Parathyroid adenoma (tissue), 2 donors: ENCODE measurements at regions not wholly inside any gene's neighbourhood (a gene's known extent, or its start where the extent isn't known, plus 50 kb on each side); places are given as distances from the start of the nearest gene placed in this dataset.

ENCODE experiments used
- H2AFZ ChIP-seq: fragments of 300-600 bp; sonication (generic); one replicate; pipeline ENCODE4 v1.7.0; 2017; ENCODE audit warnings: antibody characterized with exemption, mild to moderate bottlenecking
- H3K27ac ChIP-seq: fragments of 300-600 bp; sonication (generic); one replicate; pipeline ENCODE4 v1.7.0; 2017
- H3K27me3 ChIP-seq: fragments of 300-600 bp; sonication (generic); one replicate; pipeline ENCODE4 v1.7.0; 2017; ENCODE audit warnings: low read length; ENCODE audit not compliant: control insufficient read depth, insufficient read depth
- H3K36me3 ChIP-seq: fragments of 300-600 bp; sonication (generic); one replicate; pipeline ENCODE4 v1.7.0; 2017; ENCODE audit warnings: low read length; ENCODE audit not compliant: control insufficient read depth, insufficient read depth
- H3K4me1 ChIP-seq: fragments of 300-600 bp; sonication (generic); one replicate; pipeline ENCODE4 v1.7.0; 2017; ENCODE audit warnings: control low read depth
- H3K4me2 ChIP-seq: fragments of 300-600 bp; sonication (generic); one replicate; pipeline ENCODE4 v1.7.0; 2017; ENCODE audit warnings: low read length
- H3K4me3 ChIP-seq: fragments of 300-600 bp; sonication (generic); one replicate; pipeline ENCODE4 v1.7.0; 2017; ENCODE audit warnings: low read depth, low read length
- H3K79me2 ChIP-seq: fragments of 300-600 bp; sonication (generic); one replicate; pipeline ENCODE4 v1.7.0; 2017; ENCODE audit warnings: control low read depth
- H3K9ac ChIP-seq: fragments of 300-600 bp; sonication (generic); one replicate; pipeline ENCODE4 v1.7.0; 2017; ENCODE audit warnings: mild to moderate bottlenecking
- H3K9me3 ChIP-seq: fragments of 300-600 bp; sonication (generic); one replicate; pipeline ENCODE4 v1.7.0; 2017; ENCODE audit warnings: low read length; ENCODE audit not compliant: control insufficient read depth
- TF ChIP-seq, protein P1 (sequence below): fragments of 300-600 bp; sonication (generic); IDR thresholded peaks from one replicate; pipeline ENCODE4 v1.7.0; 2017; ENCODE audit warnings: antibody characterized with exemption, mild to moderate bottlenecking
- donor health status: primary hyperparathyroidism.

DNA sequence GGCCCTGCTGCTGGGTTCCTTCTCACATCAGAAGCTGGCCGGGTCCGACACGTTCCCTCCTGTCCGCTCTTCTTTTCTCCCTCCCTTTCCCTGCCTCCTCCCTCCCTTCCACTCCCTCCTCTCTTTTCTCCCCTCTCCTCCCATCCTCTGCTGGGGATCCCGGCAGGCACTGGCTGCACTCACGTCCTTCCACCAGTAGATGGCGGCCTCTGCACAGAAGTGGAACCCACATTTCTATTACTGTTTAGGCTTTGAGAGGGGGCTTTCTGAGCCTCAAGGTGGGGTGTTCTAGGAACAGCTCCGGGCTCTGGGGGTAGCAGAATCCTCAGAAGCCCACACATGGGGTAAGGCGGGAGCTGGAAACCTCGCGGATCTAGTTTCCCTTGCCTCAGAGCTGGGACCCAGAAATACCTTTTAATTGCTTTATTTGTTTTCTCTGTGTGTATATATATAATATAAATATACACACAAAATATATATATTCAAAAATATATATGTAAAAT is 294.2 kb downstream of the ZNF536 start:
- no peak overlapping the region for H3K27ac ChIP-seq
- H3K36me3 ChIP-seq: no peaks in the 10 kb centered on the region
- H3K79me2 ChIP-seq: no peaks in the 10 kb centered on the region
- no peaks in the 10 kb centered on the region for H3K9me3 ChIP-seq
- H3K4me3 ChIP-seq: no peak overlapping the region
- no peaks in the 10 kb centered on the region for H3K4me1 ChIP-seq
- no peak overlapping the region for H3K4me2 ChIP-seq
- TF ChIP-seq, protein P1, sequence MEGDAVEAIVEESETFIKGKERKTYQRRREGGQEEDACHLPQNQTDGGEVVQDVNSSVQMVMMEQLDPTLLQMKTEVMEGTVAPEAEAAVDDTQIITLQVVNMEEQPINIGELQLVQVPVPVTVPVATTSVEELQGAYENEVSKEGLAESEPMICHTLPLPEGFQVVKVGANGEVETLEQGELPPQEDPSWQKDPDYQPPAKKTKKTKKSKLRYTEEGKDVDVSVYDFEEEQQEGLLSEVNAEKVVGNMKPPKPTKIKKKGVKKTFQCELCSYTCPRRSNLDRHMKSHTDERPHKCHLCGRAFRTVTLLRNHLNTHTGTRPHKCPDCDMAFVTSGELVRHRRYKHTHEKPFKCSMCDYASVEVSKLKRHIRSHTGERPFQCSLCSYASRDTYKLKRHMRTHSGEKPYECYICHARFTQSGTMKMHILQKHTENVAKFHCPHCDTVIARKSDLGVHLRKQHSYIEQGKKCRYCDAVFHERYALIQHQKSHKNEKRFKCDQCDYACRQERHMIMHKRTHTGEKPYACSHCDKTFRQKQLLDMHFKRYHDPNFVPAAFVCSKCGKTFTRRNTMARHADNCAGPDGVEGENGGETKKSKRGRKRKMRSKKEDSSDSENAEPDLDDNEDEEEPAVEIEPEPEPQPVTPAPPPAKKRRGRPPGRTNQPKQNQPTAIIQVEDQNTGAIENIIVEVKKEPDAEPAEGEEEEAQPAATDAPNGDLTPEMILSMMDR: peak; percentile 81
- H3K27me3 ChIP-seq: no peaks in the 10 kb centered on the region
- H2AFZ ChIP-seq: no peak overlapping the region
- H3K9ac ChIP-seq: no peak overlapping the region

DNA sequence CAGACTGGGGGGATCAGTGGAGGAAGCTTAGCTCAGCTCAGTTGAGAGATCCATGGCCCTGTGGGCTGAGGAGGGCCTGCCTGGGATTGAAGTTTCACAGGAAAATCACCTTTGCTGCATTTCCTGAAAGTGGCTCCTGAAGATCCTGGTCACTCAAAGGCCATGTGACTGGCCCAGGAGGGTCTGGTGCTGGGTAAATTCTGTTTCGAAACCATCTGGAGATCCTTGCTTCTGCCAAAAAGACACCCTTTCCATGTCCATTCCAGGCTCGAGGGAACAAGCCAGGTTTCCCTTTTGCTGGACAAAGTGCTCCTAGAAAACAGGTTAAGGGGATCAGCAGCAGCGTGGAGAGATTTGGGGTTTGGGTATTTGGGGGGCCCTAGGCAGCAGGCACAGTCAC is 293.3 kb downstream of the ZNF536 start:
- Histone ChIP-seq H3K9ac (no peak overlapping the region), H2AFZ (no peak overlapping the region), H3K4me1 (no peaks in the 10 kb centered on the region), H3K9me3 (no peaks in the 10 kb centered on the region), H3K4me3 (no peak overlapping the region), H3K27ac (no peak overlapping the region), H3K36me3 (no peaks in the 10 kb centered on the region), H3K27me3 (no peaks in the 10 kb centered on the region), H3K4me2 (no peak overlapping the region), H3K79me2 (no peaks in the 10 kb centered on the region)
- TF ChIP-seq, protein P1: no peak

DNA sequence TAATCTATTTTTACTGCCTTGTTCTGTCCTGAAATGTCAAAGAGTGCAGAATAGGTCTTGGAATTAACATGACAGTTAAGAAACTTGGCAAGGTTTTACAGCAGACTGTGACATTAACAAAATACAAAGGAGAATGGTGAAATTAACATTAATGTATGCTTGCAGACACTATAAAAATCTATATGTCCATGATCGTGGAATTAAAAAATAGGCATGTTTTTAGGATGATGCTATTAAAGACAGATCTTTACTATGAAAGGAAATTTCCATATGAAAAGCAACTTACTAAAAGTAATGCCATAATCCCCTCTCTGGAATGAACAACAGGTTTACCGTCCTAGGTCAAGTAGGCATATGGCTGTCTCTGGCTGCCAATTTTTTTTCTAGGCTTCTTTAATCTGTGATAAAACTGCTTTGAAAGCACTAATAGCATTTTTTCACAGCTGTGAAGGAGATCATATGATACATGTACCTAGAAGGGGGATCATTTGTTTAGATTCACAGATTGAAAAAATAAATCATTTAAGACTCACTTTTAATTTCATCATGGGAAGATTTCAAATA is 291.5 kb downstream of the ZNF536 start:
- no peaks in the 10 kb centered on the region for H3K36me3 ChIP-seq
- no peak overlapping the region for H3K4me2 ChIP-seq
- H3K27me3 ChIP-seq: no peaks in the 10 kb centered on the region
- H3K4me3 ChIP-seq: no peak overlapping the region
- TF ChIP-seq, protein P1: no peak
- H3K9me3 ChIP-seq: no peaks in the 10 kb centered on the region
- H3K9ac ChIP-seq: no peak overlapping the region
- H3K4me1 ChIP-seq: no peaks in the 10 kb centered on the region
- H2AFZ ChIP-seq: no peak overlapping the region
- H3K79me2 ChIP-seq: no peaks in the 10 kb centered on the region
- no peak overlapping the region for H3K27ac ChIP-seq

GRCh38 chr19:30662211-30662861 is 290.2 kb downstream of the ZNF536 start:
- no peak overlapping the region for H3K4me3 ChIP-seq
- no peak overlapping the region for H2AFZ ChIP-seq
- TF ChIP-seq, protein P1: no peak
- H3K4me2 ChIP-seq: no peak overlapping the region
- no peaks in the 10 kb centered on the region for H3K27me3 ChIP-seq
- H3K36me3 ChIP-seq: no peaks in the 10 kb centered on the region
- no peak overlapping the region for H3K9ac ChIP-seq
- H3K79me2 ChIP-seq: no peaks in the 10 kb centered on the region
- no peak overlapping the region for H3K27ac ChIP-seq
- H3K9me3 ChIP-seq: no peaks in the 10 kb centered on the region
- H3K4me1 ChIP-seq: no peaks in the 10 kb centered on the region

GRCh38 chr19:30659638-30660037 is 287.5 kb downstream of the ZNF536 start:
- H3K4me1 ChIP-seq: no peaks in the 10 kb centered on the region
- TF ChIP-seq, protein P1: no peak
- H3K4me3 ChIP-seq: no peak overlapping the region
- no peak overlapping the region for H2AFZ ChIP-seq
- no peak overlapping the region for H3K4me2 ChIP-seq
- H3K9me3 ChIP-seq: no peaks in the 10 kb centered on the region
- no peaks in the 10 kb centered on the region for H3K79me2 ChIP-seq
- H3K36me3 ChIP-seq: no peaks in the 10 kb centered on the region
- no peak overlapping the region for H3K9ac ChIP-seq
- no peak overlapping the region for H3K27ac ChIP-seq
- no peaks in the 10 kb centered on the region for H3K27me3 ChIP-seq
